AG09319 (cell line): ENCODE measurements at regions not wholly inside any gene's neighbourhood (a gene's known extent, or its start where the extent isn't known, plus 50 kb on each side); places are given as distances from the start of the nearest gene placed in this dataset.
A peak's percentile ranks its signal among the peaks of the same experiment; 100 is the strongest.

ENCODE experiments used
- DNase-seq: peaks from one replicate; pipeline ENCODE4 v3.0.0-alpha.2; 2010; ENCODE audit warnings: low read depth; ENCODE audit errors: extremely low read depth
- TF ChIP-seq, protein P1 (sequence below): IDR thresholded peaks from 2 replicates; pipeline ENCODE4 v1.5.1; 2011; ENCODE audit warnings: low read depth, mild to moderate bottlenecking, inconsistent platforms, low read length, moderate library complexity

DNA sequence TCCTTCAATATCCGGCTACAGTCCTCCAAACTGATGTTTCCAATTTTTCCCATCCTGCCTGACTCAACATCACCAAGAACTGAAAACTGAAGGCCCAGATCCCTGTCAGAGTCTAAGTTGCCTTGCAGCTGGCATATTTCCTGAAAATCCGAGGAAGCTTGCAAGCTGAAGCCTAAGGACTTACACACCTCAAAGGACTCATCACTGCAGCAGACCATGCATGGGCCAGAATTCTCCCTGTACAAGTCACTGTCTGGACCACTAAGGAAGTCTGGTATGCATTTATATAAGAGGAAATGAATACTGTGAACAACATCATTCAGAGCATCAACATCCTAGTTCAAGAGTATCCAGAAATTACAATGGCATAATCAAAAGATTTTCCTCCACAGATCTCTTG lies 548.8 kb upstream of the MDFIC2 start:
- DNase-seq: peak; percentile 29
- TF ChIP-seq, protein P1, sequence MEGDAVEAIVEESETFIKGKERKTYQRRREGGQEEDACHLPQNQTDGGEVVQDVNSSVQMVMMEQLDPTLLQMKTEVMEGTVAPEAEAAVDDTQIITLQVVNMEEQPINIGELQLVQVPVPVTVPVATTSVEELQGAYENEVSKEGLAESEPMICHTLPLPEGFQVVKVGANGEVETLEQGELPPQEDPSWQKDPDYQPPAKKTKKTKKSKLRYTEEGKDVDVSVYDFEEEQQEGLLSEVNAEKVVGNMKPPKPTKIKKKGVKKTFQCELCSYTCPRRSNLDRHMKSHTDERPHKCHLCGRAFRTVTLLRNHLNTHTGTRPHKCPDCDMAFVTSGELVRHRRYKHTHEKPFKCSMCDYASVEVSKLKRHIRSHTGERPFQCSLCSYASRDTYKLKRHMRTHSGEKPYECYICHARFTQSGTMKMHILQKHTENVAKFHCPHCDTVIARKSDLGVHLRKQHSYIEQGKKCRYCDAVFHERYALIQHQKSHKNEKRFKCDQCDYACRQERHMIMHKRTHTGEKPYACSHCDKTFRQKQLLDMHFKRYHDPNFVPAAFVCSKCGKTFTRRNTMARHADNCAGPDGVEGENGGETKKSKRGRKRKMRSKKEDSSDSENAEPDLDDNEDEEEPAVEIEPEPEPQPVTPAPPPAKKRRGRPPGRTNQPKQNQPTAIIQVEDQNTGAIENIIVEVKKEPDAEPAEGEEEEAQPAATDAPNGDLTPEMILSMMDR: no peak

- TF ChIP-seq, protein P1: no peak
- DNase-seq: no peak
These were observed 545.5 kb upstream of the MDFIC2 start for GRCh38 chr3:70857916-70858315.

DNA sequence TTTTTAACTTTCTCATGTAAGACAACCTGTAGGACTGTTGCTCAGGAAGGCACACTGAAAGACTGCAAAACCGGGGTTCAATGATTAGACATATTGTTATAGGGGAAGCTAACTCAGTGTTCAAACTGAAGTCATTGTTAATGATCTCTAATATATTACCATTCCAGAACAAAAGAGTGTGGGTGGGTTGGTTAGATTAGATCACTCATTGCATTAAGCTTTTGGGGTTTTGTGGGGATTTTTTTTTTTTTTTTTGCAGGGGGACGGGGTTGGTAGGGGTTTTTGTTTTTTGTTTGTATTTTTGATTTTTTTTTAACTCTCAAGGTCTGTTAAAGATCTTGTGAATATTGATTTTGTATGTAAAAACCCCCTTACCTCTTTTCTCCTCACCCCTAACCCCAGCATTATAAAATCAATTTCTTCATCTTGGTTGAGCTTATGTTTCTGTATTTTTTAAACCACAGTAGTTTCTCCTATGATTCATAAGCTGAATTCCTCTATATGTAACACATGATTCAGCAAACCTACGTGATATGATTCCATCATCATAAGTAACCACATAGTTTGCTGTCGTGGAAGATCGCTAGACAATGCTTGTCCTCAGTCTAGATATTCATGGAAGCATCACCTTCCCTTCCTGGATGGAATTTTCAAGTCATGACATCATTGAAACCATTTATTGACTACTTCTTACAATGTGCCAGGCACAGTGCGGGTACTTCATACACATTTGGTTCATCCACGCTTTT lies 544.1 kb upstream of the MDFIC2 start:
- DNase-seq: no peak

DNA sequence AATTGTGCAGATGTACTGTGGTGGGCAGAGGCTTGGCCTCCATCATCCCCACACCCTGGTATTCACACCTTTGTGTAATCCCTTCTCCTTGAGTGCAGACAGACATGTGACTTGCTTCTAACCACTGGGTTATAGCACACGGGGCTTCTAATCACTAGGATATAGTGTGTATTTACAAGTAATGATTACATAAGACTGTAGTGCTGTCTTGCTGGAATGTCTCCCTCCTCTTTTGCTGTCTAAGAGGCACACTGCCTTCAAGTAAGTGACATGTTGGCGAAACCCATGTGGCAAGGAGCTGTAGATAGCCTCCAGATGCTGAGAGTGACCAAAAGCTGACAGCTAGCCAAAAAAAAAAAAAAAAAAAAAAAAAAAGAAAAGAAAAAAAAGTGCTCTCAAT lies 542.7 kb upstream of the MDFIC2 start:
- DNase-seq: no peak
- TF ChIP-seq, protein P1: no peak

More for the DNA sequence above, 544.1 kb upstream of the MDFIC2 start:
- TF ChIP-seq, protein P1: no peak

DNA sequence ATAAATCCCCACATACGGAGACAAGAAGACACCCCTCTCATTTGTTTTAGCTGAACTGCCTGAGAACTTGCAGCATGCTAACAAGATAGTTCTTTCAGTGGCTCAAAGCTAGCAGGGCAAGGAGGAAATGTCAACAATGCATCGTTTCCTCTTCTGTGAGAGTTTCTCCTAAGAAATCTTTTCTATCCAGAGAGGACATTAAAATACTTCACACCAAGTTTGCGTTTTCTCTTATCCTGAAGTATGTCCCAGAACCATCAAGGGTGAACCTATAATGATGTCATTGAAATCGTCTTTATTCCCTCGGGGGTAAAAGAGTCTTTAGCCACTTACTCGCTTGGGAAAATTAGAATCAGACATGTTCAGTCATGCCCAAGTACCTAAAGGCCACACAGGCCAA lies 541.7 kb upstream of the MDFIC2 start:
- TF ChIP-seq, protein P1: no peak
- DNase-seq: no peak

GRCh38 chr3:70853161-70853944 lies 540.9 kb upstream of the MDFIC2 start:
- TF ChIP-seq, protein P1: no peak
- no peak for DNase-seq

GRCh38 chr3:70849911-70850699 lies 537.7 kb upstream of the MDFIC2 start:
- no peak for DNase-seq
- TF ChIP-seq, protein P1: no peak
